Right lobe of liver (tissue), 6 donors: ENCODE measurements at regions not wholly inside any gene's neighbourhood (a gene's known extent, or its start where the extent isn't known, plus 50 kb on each side); places are given as distances from the start of the nearest gene placed in this dataset.

ENCODE experiments used
- ATAC-seq, 4 donors: fragments of 200-7000 bp; cut with Tn5 transposase; one replicate each; pipeline ENCODE4 v1.9.1; 2020; ENCODE audit warnings: mild to moderate bottlenecking in 4 of 4, moderate library complexity in 4 of 4
- DNase-seq, 3 donors: peaks; one replicate each; pipeline ENCODE4 v3.0.0-alpha.2; 2020
- H3K27ac ChIP-seq, 3 donors: fragments of 200-600 bp; one replicate each; pipeline ENCODE4 v1.8.0; 2022
- H3K27me3 ChIP-seq, 2 donors: fragments of 200-600 bp; one replicate each; pipeline ENCODE4 v1.8.0; 2022
- H3K36me3 ChIP-seq, 4 donors: fragments of 200-600 bp; sonication (generic) in 1 of 4; one replicate each; pipeline versions ENCODE4 v1.5.1 to v1.8.0; 2017 to 2022; ENCODE audit warnings: control low read depth in 1 of 4
- H3K4me1 ChIP-seq, 4 donors: fragments of 200-600 bp; sonication (generic) in 1 of 4; one replicate each; pipeline versions ENCODE4 v1.5.1 to v1.8.0; 2017 to 2022; ENCODE audit warnings: control low read depth in 1 of 4
- H3K4me3 ChIP-seq, 3 donors: fragments of 200-600 bp; one replicate each; pipeline ENCODE4 v1.8.0; 2022
- H3K9me3 ChIP-seq, 4 donors: fragments of 200-600 bp; sonication (generic) in 1 of 4; one replicate each; pipeline versions ENCODE4 v1.5.1 to v1.8.0; 2017 to 2022; ENCODE audit warnings: control low read depth in 1 of 4
- POLR2A ChIP-seq: fragments of 450-650 bp; IDR thresholded peaks from one replicate; pipeline ENCODE4 v1.6.1; 2017; ENCODE audit warnings: antibody characterized with exemption, mild to moderate bottlenecking
- WGBS: methylation state at CpG from one replicate; pipeline ENCODE4 v1.1.6; 2018; ENCODE audit warnings: low coverage, low lambda C conversion rate; ENCODE audit not compliant: insufficient coverage; ENCODE audit errors: missing lambda C conversion rate; 5-methylcytosine and 5-hydroxymethylcytosine counted together
- intact Hi-C, 2 donors: fragments of 100-400 bp; cut with DNase I; formaldehyde crosslinking; loops; one replicate each; pipeline versions ENCODE4 v1.11.2 to v1.14.1; 2022
- TF ChIP-seq, protein P1 (sequence below), 4 donors: fragments of 200-600 bp in 3 of 4; fragments of 450-650 bp in 1 of 4; IDR thresholded peaks; one replicate each; pipeline versions ENCODE4 v1.5.1 to v1.8.0; 2016 to 2022; ENCODE audit warnings: antibody characterized with exemption in 4 of 4, mild to moderate bottlenecking in 2 of 4
- donor health status: DM: no; HTN: yes; CAD: no.
- donor health status: DM: no; HTN: no; CAD: no.
- donor health status: DM: no; HTN: no; CAD: no.
- donor health status: DM: no; HTN: yes; CAD: no.
- donor health status: DM: no; HTN: yes; CAD: no.

GRCh38 chr15:87355946-87356345, 900.6 kb downstream of the NTRK3 start:
- no peaks in the 10 kb centered on the region for H3K27me3 ChIP-seq
- H3K4me1 ChIP-seq = no peaks in the 10 kb centered on the region
- H3K4me3 ChIP-seq = no peak overlapping the region
- no peaks in the 10 kb centered on the region for H3K9me3 ChIP-seq
- ATAC-seq = no peak
- intact Hi-C loops = loop anchor here in 1 of 2 donors (10.0 kb wide), 1 partner anchor 49 kb away; no protein-coding TSS in a partner anchor
- no peak for TF ChIP-seq POLR2A
- TF ChIP-seq, protein P1, sequence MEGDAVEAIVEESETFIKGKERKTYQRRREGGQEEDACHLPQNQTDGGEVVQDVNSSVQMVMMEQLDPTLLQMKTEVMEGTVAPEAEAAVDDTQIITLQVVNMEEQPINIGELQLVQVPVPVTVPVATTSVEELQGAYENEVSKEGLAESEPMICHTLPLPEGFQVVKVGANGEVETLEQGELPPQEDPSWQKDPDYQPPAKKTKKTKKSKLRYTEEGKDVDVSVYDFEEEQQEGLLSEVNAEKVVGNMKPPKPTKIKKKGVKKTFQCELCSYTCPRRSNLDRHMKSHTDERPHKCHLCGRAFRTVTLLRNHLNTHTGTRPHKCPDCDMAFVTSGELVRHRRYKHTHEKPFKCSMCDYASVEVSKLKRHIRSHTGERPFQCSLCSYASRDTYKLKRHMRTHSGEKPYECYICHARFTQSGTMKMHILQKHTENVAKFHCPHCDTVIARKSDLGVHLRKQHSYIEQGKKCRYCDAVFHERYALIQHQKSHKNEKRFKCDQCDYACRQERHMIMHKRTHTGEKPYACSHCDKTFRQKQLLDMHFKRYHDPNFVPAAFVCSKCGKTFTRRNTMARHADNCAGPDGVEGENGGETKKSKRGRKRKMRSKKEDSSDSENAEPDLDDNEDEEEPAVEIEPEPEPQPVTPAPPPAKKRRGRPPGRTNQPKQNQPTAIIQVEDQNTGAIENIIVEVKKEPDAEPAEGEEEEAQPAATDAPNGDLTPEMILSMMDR (IDR thresholded peaks at IDR 0.05) = no peak
- 75% methylated on average over 1 of the region's 1 CpG for WGBS
- DNase-seq = no peak
- H3K27ac ChIP-seq = no peak overlapping the region
- H3K36me3 ChIP-seq = no peaks in the 10 kb centered on the region

GRCh38 chr15:87354661-87355410, 901.7 kb downstream of the NTRK3 start:
- DNase-seq (no peak), ATAC-seq (no peak)
- no peak overlapping the region for H3K27ac ChIP-seq
- TF ChIP-seq POLR2A = no peak
- TF ChIP-seq, protein P1 (IDR thresholded peaks at IDR 0.05) = no peak
- no peaks in the 10 kb centered on the region for H3K4me1 ChIP-seq
- 18% methylated on average over 3 of the region's 3 CpGs for WGBS
- H3K36me3 ChIP-seq = no peaks in the 10 kb centered on the region
- intact Hi-C loops = loop anchor here in 1 of 2 donors (10.0 kb wide), 1 partner anchor 50 kb away; no protein-coding TSS in a partner anchor
- H3K27me3 ChIP-seq = no peaks in the 10 kb centered on the region
- no peak overlapping the region for H3K4me3 ChIP-seq
- no peaks in the 10 kb centered on the region for H3K9me3 ChIP-seq

- ATAC-seq (no peak), DNase-seq (no peak)
- H3K36me3 ChIP-seq = no peaks in the 10 kb centered on the region
- no peak overlapping the region for H3K4me3 ChIP-seq
- H3K27ac ChIP-seq = no peak overlapping the region
- H3K4me1 ChIP-seq = no peaks in the 10 kb centered on the region
- no peaks in the 10 kb centered on the region for H3K27me3 ChIP-seq
- no peaks in the 10 kb centered on the region for H3K9me3 ChIP-seq
- WGBS = 76% methylated on average over 2 of the region's 2 CpGs
- TF ChIP-seq POLR2A = no peak
- TF ChIP-seq, protein P1 (IDR thresholded peaks at IDR 0.05) = no peak
- intact Hi-C loops = no loop called here
Observed at GRCh38 chr15:87349181-87349580, 907.4 kb downstream of the NTRK3 start.

GRCh38 chr15:87348746-87349145, 907.8 kb downstream of the NTRK3 start:
- Histone ChIP-seq H3K4me1 (no peaks in the 10 kb centered on the region), H3K27me3 (no peaks in the 10 kb centered on the region), H3K27ac (no peak overlapping the region), H3K36me3 (no peaks in the 10 kb centered on the region), H3K4me3 (no peak overlapping the region), H3K9me3 (no peaks in the 10 kb centered on the region)
- TF ChIP-seq POLR2A = no peak
- TF ChIP-seq, protein P1 (IDR thresholded peaks at IDR 0.05) = no peak
- DNase-seq = no peak
- intact Hi-C loops = no loop called here
- WGBS = 6% methylated on average over 6 of the region's 6 CpGs
- no peak for ATAC-seq
